ENCODE measurements at regions not wholly inside any gene's neighbourhood (a gene's known extent, or its start where the extent isn't known, plus 50 kb on each side); places are given as distances from the start of the nearest gene placed in this dataset.

DNA sequence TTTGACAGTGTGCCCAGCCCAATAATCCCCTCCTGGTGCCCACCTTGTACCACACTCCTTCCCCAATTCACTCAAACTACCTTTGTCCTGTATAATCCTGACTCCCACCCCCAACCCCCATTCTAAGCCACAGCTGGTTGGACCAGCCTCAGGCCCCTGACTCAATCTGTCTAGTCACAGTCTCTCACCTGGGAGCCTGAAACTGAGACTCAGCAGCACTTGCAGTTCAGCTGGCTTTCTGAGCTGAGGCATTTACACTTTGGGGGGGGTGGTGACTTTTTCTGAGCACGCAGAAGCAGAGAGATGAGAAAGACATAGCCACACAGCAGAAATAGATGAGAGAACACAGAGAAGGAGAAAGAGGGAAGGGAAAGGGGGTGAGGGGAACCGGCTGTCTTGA lies 247.3 kb downstream of the MAN2A1 start:
- TF ChIP-seq, protein P1, sequence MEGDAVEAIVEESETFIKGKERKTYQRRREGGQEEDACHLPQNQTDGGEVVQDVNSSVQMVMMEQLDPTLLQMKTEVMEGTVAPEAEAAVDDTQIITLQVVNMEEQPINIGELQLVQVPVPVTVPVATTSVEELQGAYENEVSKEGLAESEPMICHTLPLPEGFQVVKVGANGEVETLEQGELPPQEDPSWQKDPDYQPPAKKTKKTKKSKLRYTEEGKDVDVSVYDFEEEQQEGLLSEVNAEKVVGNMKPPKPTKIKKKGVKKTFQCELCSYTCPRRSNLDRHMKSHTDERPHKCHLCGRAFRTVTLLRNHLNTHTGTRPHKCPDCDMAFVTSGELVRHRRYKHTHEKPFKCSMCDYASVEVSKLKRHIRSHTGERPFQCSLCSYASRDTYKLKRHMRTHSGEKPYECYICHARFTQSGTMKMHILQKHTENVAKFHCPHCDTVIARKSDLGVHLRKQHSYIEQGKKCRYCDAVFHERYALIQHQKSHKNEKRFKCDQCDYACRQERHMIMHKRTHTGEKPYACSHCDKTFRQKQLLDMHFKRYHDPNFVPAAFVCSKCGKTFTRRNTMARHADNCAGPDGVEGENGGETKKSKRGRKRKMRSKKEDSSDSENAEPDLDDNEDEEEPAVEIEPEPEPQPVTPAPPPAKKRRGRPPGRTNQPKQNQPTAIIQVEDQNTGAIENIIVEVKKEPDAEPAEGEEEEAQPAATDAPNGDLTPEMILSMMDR (IDR thresholded peaks at IDR 0.05): no peak
- TF ChIP-seq ZFX (IDR thresholded peaks at IDR 0.05; ENCODE audit: borderline replicate concordance): no peak
- no peak overlapping the region for H3K27ac ChIP-seq

DNA sequence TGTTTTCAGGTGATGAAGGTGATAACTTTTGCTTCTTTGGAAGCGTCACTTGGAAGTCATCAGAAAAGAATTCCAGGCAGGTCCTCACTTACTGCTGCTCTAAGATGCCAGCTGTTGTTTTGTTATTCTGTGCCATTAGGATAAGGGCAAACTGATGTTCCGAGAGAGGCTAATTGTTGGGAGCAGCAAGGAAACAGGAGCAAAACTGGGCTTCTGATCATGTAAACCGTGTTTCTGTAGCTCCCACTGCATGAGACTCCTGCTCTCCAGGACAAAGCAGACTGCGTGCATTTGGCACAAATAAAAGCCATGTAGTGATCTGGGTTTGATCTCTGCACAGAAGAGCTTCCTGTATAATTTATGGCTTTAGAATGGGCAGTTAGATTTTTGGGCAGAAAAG lies 248.2 kb downstream of the MAN2A1 start:
- no peak overlapping the region for H3K27ac ChIP-seq
- no peak for TF ChIP-seq ZFX (IDR thresholded peaks at IDR 0.05; ENCODE audit: borderline replicate concordance)
- TF ChIP-seq, protein P1 (IDR thresholded peaks at IDR 0.05): no peak

DNA sequence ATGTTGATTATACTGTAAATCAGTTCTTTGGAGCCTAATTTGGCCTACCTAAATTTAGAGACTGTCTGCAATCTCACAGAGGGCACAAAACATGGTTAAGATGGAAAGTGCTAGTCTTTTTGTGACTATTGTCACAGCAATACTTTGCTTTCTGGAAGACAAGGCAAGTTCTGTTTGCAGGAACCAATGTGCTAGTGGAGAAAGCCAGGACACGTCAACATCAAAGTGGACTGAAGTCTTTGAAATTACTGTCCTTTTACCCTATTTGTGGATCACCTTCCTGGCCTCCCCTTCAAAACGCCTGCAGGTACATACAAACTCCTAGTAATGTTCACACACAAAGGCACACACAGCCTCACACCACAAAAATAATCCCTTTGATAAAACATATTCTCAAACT lies 248.7 kb downstream of the MAN2A1 start:
- H3K27ac ChIP-seq: no peak overlapping the region

DNA sequence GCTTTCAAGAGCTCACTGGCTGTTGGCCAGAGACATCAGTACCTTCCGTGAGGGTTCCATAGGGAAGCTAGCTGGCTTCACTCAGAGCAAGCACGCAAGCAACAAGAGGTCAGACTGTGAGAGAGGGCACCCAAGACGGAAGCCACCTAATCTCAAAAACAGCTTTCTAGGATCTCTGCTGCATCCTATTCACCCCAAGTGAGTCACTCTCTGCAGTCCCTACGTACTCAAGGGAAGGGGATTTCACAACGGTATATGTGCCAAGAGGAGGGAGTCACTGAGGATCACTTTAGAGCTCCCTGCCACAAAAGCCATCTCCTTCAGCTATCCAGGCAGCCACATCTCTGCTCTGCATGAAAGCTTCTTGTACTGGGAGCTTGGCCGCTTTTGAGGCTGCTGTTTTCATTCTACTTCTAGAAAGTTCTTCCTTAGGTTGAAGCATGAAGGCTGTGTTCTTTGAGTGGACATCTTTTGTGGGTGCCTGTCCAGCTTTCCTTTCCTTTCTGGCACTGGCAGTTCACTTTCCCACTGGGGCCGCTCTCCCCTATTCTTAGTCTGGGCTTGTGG lies 249.5 kb downstream of the MAN2A1 start:
- H3K27ac ChIP-seq: no peak overlapping the region
- TF ChIP-seq ZFX (IDR thresholded peaks at IDR 0.05; ENCODE audit: borderline replicate concordance): no peak
- TF ChIP-seq, protein P1 (IDR thresholded peaks at IDR 0.05): no peak

More for the DNA sequence above, 248.7 kb downstream of the MAN2A1 start:
- TF ChIP-seq, protein P1 (IDR thresholded peaks at IDR 0.05): no peak
- TF ChIP-seq ZFX (IDR thresholded peaks at IDR 0.05; ENCODE audit: borderline replicate concordance): no peak

DNA sequence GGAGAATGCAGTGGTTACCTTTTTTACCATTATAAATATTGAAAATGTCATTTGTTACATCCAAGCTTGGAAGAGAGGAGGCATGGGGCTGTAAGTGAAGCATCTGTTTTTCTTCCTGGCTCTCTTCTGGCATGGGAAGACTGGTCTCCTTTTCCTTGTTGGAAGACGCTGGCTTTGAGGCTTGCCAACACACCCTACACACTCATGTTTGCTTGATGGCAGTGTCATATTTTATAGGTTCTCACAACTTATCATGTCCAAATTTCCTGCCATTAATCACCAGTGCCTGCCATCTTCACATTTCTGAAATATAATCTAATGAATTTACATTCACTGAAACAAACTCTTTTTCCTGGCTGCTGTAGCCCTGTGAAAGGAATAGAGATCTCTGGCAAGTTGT lies 252.9 kb downstream of the MAN2A1 start:
- no peak overlapping the region for H3K27ac ChIP-seq
- TF ChIP-seq, protein P1 (IDR thresholded peaks at IDR 0.05): no peak
- no peak for TF ChIP-seq ZFX (IDR thresholded peaks at IDR 0.05; ENCODE audit: borderline replicate concordance)

DNA sequence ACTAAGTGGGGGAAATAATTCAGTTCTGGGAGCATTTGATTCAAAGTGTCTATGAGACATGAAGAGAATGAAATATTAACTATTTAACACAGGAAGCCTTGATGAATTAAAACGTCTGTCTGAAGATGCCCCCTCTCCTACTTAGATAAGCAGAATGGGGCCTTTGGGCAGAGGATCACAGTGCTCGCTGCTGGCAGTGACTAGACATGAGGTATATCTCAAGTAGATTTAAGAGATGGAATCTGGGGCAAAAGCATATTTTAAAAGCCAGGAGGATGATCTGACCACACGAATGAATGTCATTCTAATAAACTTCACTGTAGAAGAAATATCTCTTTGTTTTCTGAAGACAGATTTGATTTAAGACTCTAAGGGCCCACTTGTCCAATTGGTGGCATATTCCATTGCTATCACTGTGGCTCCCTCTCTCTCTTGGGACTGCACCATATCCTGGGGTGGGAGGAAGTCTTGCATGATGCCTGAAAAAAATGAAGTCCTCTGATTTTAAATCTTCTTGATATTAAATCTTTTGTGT lies 254.0 kb downstream of the MAN2A1 start:
- TF ChIP-seq, protein P1 (IDR thresholded peaks at IDR 0.05): no peak
- TF ChIP-seq ZFX (IDR thresholded peaks at IDR 0.05; ENCODE audit: borderline replicate concordance): no peak
- no peak overlapping the region for H3K27ac ChIP-seq

DNA sequence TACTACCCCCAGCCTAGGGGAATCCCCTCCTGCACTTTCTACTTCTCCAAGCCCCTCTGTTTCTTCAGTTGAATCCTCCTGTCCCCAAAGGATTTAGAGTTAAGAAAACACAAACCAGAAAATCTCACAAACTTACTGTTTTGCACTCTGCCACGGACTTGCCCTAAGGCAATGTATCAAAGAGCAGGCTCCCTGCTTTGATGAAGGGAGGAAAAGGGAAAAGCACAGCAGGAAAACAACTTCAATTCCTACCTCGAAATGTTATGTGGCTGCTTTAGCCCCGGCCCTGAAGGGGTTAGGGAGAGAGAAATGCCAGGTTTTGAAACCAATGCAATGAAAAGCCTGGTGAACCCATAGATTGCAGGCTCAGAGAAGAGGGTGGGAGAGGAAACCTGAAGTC lies 254.7 kb downstream of the MAN2A1 start:
- no peak overlapping the region for H3K27ac ChIP-seq
- TF ChIP-seq, protein P1 (IDR thresholded peaks at IDR 0.05): no peak
- no peak for TF ChIP-seq ZFX (IDR thresholded peaks at IDR 0.05; ENCODE audit: borderline replicate concordance)

Data from 22Rv1 (cell line).